Fibroblast of lung (primary cell): ENCODE measurements at regions not wholly inside any gene's neighbourhood (a gene's known extent, or its start where the extent isn't known, plus 50 kb on each side); places are given as distances from the start of the nearest gene placed in this dataset.

Source experiments
- EZH2 ChIP-seq: IDR thresholded peaks from 2 replicates; pipeline ENCODE4 v1.5.1; 2012; ENCODE audit warnings: low read length, control low read depth, mild to moderate bottlenecking; ENCODE audit errors: missing control alignments
- TF ChIP-seq, protein P1 (sequence below), 2 donors: IDR thresholded peaks in 1 of 2; conservative IDR thresholded peaks in 1 of 2; 1 replicate in 1 of 2; 2 replicates in 1 of 2; pipeline ENCODE4 v1.5.1; 2011 to 2012; ENCODE audit warnings: low read length in 2 of 2, control low read depth in 1 of 2, inconsistent platforms in 1 of 2, low read depth in 1 of 2, mild to moderate bottlenecking in 1 of 2

DNA sequence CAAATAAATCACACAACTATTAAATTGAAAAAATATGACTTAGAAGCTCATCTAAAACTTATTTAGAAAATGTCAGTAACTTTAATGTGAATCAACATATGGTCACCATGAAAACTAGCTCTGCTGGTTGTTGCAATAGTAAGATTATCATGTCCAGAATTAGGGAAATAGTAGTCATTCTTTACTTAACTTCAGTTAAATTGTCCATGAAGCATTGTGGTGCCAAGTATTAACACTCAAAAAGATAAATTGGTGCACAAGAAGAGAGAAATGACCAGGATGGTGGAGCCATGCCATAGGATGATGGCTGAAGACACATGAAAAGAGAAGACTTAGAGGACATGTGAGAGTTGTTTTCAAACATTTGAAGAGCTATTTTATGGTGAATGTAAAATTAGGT lies 130.2 kb upstream of the PTGFR start:
- TF ChIP-seq EZH2 = no peak
- TF ChIP-seq, protein P1, sequence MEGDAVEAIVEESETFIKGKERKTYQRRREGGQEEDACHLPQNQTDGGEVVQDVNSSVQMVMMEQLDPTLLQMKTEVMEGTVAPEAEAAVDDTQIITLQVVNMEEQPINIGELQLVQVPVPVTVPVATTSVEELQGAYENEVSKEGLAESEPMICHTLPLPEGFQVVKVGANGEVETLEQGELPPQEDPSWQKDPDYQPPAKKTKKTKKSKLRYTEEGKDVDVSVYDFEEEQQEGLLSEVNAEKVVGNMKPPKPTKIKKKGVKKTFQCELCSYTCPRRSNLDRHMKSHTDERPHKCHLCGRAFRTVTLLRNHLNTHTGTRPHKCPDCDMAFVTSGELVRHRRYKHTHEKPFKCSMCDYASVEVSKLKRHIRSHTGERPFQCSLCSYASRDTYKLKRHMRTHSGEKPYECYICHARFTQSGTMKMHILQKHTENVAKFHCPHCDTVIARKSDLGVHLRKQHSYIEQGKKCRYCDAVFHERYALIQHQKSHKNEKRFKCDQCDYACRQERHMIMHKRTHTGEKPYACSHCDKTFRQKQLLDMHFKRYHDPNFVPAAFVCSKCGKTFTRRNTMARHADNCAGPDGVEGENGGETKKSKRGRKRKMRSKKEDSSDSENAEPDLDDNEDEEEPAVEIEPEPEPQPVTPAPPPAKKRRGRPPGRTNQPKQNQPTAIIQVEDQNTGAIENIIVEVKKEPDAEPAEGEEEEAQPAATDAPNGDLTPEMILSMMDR (conservative IDR thresholded peaks at IDR 0.05 in 1 of 2, IDR thresholded peaks at IDR 0.05 in 1 of 2; ENCODE audit: low read depth in 1 of 2, low read length in 2 of 2) = no peak
